ENCODE measurements at regions not wholly inside any gene's neighbourhood (a gene's known extent, or its start where the extent isn't known, plus 50 kb on each side); places are given as distances from the start of the nearest gene placed in this dataset.

DNA sequence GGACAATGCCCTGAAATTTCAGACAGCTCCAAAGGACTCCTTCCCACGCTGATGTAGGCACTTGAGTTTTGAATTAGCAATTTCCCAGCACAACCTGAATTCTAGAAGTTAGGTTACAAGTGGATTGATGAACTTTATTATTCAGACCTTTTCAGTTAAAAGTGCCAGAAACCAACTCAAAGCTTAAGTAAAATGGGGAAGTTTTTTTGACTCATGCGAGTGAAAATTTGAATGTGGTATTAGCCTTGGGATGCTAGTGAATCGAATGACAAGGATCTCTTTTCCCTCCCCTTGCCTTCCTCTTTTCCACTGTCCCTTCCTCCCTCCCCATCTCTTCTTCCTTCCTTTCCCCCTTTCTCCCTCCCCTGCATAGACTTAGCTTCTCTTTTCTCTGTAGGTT, 295.1 kb upstream of the PROK2 start:
- peak overlapping the region; percentile 82 for H3K27ac ChIP-seq (ENCODE audit: low read depth, low read length)
- no peaks in the 10 kb centered on the region for H3K36me3 ChIP-seq (ENCODE audit: low read length)
- no peaks in the 10 kb centered on the region for H3K79me2 ChIP-seq (ENCODE audit: insufficient read depth, low read length)
- TF ChIP-seq, protein P1, sequence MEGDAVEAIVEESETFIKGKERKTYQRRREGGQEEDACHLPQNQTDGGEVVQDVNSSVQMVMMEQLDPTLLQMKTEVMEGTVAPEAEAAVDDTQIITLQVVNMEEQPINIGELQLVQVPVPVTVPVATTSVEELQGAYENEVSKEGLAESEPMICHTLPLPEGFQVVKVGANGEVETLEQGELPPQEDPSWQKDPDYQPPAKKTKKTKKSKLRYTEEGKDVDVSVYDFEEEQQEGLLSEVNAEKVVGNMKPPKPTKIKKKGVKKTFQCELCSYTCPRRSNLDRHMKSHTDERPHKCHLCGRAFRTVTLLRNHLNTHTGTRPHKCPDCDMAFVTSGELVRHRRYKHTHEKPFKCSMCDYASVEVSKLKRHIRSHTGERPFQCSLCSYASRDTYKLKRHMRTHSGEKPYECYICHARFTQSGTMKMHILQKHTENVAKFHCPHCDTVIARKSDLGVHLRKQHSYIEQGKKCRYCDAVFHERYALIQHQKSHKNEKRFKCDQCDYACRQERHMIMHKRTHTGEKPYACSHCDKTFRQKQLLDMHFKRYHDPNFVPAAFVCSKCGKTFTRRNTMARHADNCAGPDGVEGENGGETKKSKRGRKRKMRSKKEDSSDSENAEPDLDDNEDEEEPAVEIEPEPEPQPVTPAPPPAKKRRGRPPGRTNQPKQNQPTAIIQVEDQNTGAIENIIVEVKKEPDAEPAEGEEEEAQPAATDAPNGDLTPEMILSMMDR (IDR thresholded peaks at IDR 0.05; ENCODE audit: insufficient read depth, low read length, poor library complexity, severe bottlenecking): no peak
- no peak for TF ChIP-seq EZH2phosphoT487 (conservative IDR thresholded peaks at IDR 0.05; ENCODE audit: low read length)
- no peaks in the 10 kb centered on the region for H4K20me1 ChIP-seq (ENCODE audit: low read depth, low read length)
- no peaks in the 10 kb centered on the region for H3K9me3 ChIP-seq (ENCODE audit: insufficient read depth, low read length)
- H3K4me3 ChIP-seq (ENCODE audit: insufficient read depth, low read length, poor library complexity, severe bottlenecking): no peak overlapping the region
- no peaks in the 10 kb centered on the region for H3K27me3 ChIP-seq (ENCODE audit: low read length)
- peaks cover 29% of the 10 kb centered on the region for H3F3A ChIP-seq (ENCODE audit: insufficient read depth)
- no peaks in the 10 kb centered on the region for H3K9me2 ChIP-seq (replicated peaks; ENCODE audit: insufficient read depth, low read length)
- 0 out of 2 replicates have a peak overlapping the region, but pooled peaks have one; percentile 7 for H3K9ac ChIP-seq (ENCODE audit: low read length)
- H3K4me2 ChIP-seq (ENCODE audit: low read depth, low read length, poor library complexity, severe bottlenecking): peak overlapping the region; percentile 46
- H2AFZ ChIP-seq (ENCODE audit: low read depth, low read length, severe bottlenecking): no peak overlapping the region

DNA sequence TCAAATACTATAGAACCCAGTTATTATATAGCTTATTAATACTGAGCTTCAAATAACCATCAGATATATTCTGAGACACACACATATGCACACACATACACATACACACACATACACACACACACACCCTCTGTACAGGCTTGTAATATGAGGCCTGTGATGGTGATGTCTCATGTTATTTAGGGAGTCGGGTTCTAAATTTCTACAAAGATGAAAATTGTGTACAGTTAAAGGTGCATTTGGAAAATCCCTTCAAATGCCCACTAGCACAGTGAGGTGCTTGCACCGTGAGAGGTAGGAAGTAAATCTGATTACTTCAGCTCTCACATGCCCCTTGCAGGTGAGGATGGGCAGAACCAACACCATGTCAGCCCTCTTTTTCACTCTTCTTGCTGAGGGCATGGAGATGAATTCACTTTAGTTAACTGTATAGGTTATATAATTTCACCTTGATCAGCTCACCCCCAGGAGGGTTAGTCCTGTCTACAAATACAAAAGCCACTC, 294.5 kb upstream of the PROK2 start:
- Histone ChIP-seq H3K4me3 (ENCODE audit: insufficient read depth, low read length, poor library complexity, severe bottlenecking) (no peak overlapping the region), H3K4me2 (ENCODE audit: low read depth, low read length, poor library complexity, severe bottlenecking) (peak overlapping the region; percentile 46), H2AFZ (ENCODE audit: low read depth, low read length, severe bottlenecking) (no peak overlapping the region), H3K9me2 (replicated peaks; ENCODE audit: insufficient read depth, low read length) (no peaks in the 10 kb centered on the region), H3K9me3 (ENCODE audit: insufficient read depth, low read length) (no peaks in the 10 kb centered on the region), H4K20me1 (ENCODE audit: low read depth, low read length) (no peaks in the 10 kb centered on the region), H3K27me3 (ENCODE audit: low read length) (no peaks in the 10 kb centered on the region), H3K9ac (ENCODE audit: low read length) (peak overlapping the region; percentile 16; the same call in 1 of the 2 replicates), H3K79me2 (ENCODE audit: insufficient read depth, low read length) (no peaks in the 10 kb centered on the region), H3K27ac (ENCODE audit: low read depth, low read length) (peak overlapping the region; percentile 82), H3F3A (ENCODE audit: insufficient read depth) (peaks cover 29% of the 10 kb centered on the region), H3K36me3 (ENCODE audit: low read length) (no peaks in the 10 kb centered on the region)
- TF ChIP-seq, protein P1 (IDR thresholded peaks at IDR 0.05; ENCODE audit: insufficient read depth, low read length, poor library complexity, severe bottlenecking): no peak
- TF ChIP-seq EZH2phosphoT487 (conservative IDR thresholded peaks at IDR 0.05; ENCODE audit: low read length): no peak

DNA sequence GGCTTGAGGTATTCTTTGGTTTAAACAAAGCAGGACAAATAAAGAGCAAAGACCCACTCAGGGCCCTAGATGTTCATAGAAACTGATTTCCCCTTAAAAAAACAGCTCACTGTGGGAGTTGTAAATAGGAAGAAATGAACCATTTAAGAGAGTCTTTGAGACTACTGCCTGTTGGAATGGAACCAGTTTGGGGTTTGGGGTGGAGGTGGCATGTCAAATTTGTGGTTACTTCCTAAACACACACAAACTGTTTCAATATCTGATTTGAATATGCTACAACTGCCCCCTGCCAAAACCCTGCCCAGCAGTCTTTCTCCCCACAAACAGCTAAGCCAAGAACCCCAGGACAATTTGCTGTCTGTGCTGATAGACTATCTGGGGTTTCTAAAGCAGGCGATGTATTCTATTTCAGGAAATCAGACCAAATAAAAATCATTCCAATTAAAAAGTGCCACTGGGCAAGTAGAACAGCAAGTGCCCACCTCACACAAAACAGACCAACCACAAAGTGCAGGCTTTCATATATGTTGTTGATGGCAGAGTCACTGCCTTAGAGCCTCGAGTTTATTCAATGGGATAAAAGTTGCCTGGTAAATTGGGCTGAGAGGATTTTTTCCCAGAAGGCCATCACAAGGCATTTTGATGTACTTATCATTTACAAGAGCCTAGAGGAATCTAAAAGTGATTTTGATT, 293.9 kb upstream of the PROK2 start:
- Histone ChIP-seq H3K79me2 (ENCODE audit: insufficient read depth, low read length) (no peaks in the 10 kb centered on the region), H3K9me3 (ENCODE audit: insufficient read depth, low read length) (no peaks in the 10 kb centered on the region), H3K27me3 (ENCODE audit: low read length) (no peaks in the 10 kb centered on the region), H3K9ac (ENCODE audit: low read length) (peak overlapping the region; percentile 21; the same call in 1 of the 2 replicates), H3K4me3 (ENCODE audit: insufficient read depth, low read length, poor library complexity, severe bottlenecking) (no peak overlapping the region), H3K9me2 (replicated peaks; ENCODE audit: insufficient read depth, low read length) (no peaks in the 10 kb centered on the region), H3K36me3 (ENCODE audit: low read length) (no peaks in the 10 kb centered on the region), H3K4me2 (ENCODE audit: low read depth, low read length, poor library complexity, severe bottlenecking) (peak overlapping the region; percentile 46), H3K27ac (ENCODE audit: low read depth, low read length) (peak overlapping the region; percentile 82), H4K20me1 (ENCODE audit: low read depth, low read length) (no peaks in the 10 kb centered on the region), H2AFZ (ENCODE audit: low read depth, low read length, severe bottlenecking) (no peak overlapping the region), H3F3A (ENCODE audit: insufficient read depth) (peaks cover 29% of the 10 kb centered on the region)
- TF ChIP-seq, protein P1 (IDR thresholded peaks at IDR 0.05; ENCODE audit: insufficient read depth, low read length, poor library complexity, severe bottlenecking): no peak
- no peak for TF ChIP-seq EZH2phosphoT487 (conservative IDR thresholded peaks at IDR 0.05; ENCODE audit: low read length)

Measured in SU-DHL-6 (cell line).